Activated naive CD8-positive, alpha-beta T cell treated with anti-CD3 and anti-CD28 coated beads, Interleukin-2, amount 50 U/mL, for 24 hours (primary cell): ENCODE measurements at regions not wholly inside any gene's neighbourhood (a gene's known extent, or its start where the extent isn't known, plus 50 kb on each side); places are given as distances from the start of the nearest gene placed in this dataset.
"Not testable (repeated sequence)": the region's sequence is repeated elsewhere in the genome, so short reads cannot be mapped to it uniquely, and the experiment has no call there.

Experiments used
- ATAC-seq: fragments of 150-1000 bp; cut with Tn5 transposase; one replicate; pipeline ENCODE4 v1.10.0; 2021
- DNase-seq: peaks from one replicate; pipeline ENCODE4 v3.0.0; 2021
- H3K27ac Mint-ChIP-seq: one replicate; pipeline ENCODE4 v1.8.0; 2021; ENCODE audit warnings: mild to moderate bottlenecking, mixed read lengths
- H3K27me3 Mint-ChIP-seq: one replicate; pipeline ENCODE4 v1.8.0; 2021; ENCODE audit warnings: mixed read lengths
- H3K36me3 Mint-ChIP-seq: one replicate; pipeline ENCODE4 v1.8.0; 2021; ENCODE audit warnings: low read depth, mixed read lengths
- H3K4me1 Mint-ChIP-seq: one replicate; pipeline ENCODE4 v1.8.0; 2021; ENCODE audit warnings: mixed read lengths
- H3K4me3 Mint-ChIP-seq: one replicate; pipeline ENCODE4 v1.8.0; 2021; ENCODE audit warnings: mild to moderate bottlenecking, moderate library complexity, mixed read lengths
- H3K9me3 Mint-ChIP-seq: one replicate; pipeline ENCODE4 v1.8.0; 2021; ENCODE audit warnings: mixed read lengths

DNA sequence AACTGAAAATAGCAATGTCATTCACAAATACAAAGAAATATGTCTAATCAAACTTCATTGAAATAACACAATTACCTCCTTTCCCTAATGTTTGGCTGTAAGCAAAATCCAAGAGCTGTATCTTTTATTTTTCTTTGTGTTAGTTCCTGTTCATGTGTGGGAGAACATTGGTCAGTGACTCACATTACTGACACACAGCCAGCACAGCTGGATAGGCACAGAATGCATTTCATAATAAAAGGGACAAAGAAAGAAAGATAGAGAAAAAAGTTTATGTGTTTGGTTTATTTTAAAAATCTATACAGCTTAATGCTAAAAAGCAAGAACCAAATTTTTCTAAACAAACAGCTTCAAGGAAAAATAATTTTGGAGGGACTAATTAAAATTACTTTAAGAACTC, 185.6 kb upstream of the COL3A1 start:
- Mint-ChIP-seq H3K9me3 (peaks cover 7% of the 10 kb centered on the region), H3K27me3 (no peaks in the 10 kb centered on the region), H3K27ac (no peak overlapping the region), H3K36me3 (no peaks in the 10 kb centered on the region), H3K4me1 (no peaks in the 10 kb centered on the region), H3K4me3 (no peak overlapping the region)
- no peak for DNase-seq
- ATAC-seq: no peak

DNA sequence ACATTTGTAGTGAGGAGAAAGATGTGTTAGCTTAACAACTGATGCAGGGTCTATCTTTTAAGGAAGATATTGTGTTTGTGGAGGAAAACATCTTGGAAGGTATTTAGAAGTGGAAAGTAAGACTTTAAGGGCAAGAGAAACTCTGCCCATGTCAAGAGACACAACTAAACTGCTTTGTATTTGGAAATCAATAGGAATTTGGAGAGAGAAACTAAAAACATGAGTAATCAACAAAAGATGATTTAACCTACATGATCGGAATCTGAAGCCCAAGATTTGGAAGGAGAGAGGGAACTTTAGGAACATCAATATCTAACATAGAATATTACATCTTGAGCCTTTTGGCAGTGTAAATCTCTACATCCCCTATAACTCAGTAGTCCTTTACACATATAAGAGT, 184.2 kb upstream of the COL3A1 start:
- Mint-ChIP-seq H3K9me3 (peaks cover 9% of the 10 kb centered on the region), H3K36me3 (no peaks in the 10 kb centered on the region), H3K27me3 (no peaks in the 10 kb centered on the region), H3K4me1 (no peaks in the 10 kb centered on the region), H3K27ac (no peak overlapping the region), H3K4me3 (no peak overlapping the region)
- no peak for ATAC-seq
- no peak for DNase-seq

DNA sequence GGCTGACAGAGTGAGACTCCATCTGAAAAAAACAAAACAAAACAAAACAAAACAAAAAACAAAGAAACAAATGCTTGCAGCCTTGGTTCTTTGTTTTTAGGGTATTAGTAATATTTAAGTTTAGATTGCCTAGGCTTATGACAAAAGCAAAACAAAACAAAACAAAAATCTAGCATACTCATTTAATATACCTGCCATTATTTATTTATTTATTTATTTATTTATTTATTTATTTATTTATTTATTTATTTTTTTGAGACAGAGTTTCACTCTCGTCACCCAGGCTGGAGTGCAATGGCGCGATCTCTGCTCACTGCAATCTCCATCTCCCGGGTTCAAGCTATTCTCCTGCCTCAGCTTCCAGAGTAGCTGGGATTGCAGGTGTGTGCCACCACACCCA, 179.7 kb upstream of the COL3A1 start:
- not testable (repeated sequence) for H3K27ac Mint-ChIP-seq, DNase-seq, H3K4me1 Mint-ChIP-seq, ATAC-seq, H3K27me3 Mint-ChIP-seq, H3K4me3 Mint-ChIP-seq, H3K9me3 Mint-ChIP-seq, H3K36me3 Mint-ChIP-seq

DNA sequence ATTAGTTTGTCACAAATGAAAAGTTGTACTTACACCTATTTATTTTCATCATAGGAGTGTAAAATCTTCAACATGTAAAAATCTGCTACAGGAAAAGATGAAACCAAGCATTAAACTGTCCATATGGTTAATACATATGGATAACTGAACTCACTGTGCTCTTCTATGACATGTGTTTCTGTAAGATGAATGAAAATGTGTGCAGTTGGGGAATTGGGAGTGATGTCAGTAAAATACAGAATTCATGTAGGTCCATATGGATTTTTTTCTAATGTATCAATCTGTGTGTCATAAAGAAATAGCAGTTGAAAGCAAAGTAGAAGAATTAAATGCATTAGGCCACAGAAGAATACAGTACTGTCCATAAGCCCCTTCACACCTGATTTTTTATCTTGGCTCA, 178.4 kb upstream of the COL3A1 start:
- Mint-ChIP-seq H3K27me3 (no peaks in the 10 kb centered on the region), H3K4me1 (no peaks in the 10 kb centered on the region), H3K27ac (no peak overlapping the region), H3K4me3 (no peak overlapping the region), H3K9me3 (peaks cover 6% of the 10 kb centered on the region), H3K36me3 (no peaks in the 10 kb centered on the region)
- DNase-seq (no peak), ATAC-seq (no peak)

DNA sequence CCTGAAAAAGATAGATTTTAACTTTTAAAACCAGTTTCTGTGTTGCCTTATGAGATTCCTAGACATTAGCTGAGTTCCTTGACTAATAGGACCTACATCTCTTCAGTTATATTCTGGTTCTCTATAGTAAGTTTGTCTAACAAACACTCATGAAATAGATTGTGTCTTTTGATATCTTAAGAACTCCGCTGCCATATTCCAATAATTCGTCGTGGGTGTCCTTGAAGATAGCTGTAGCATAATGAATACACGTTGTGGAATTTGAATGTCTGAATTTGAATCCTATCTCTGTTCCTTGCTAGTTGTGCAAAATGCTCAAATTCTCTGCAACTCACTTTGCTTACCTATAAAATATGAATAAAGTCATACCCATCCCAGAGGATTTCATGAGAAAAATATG, 176.8 kb upstream of the COL3A1 start:
- no peak for DNase-seq
- Mint-ChIP-seq H3K36me3 (no peaks in the 10 kb centered on the region), H3K4me1 (no peaks in the 10 kb centered on the region)

DNA sequence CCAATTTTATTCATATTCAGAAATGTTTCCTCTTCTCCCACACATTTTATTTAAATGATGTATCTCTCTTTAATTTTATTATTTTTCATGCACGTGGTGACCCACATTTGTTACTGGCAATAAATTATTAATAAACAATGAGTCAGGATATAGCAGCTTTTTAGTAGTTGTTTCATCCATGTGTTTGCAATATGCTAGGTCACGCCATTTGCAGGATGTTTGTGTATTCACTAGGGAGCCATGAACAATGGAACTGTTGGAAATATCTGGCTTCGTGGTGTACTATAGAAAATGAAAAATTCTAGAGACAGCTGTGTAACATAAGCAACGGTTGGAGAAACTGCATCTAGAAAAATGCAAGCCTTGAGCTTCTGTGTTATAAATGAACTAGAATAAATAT, 176.0 kb upstream of the COL3A1 start:
- no peaks in the 10 kb centered on the region for H3K4me1 Mint-ChIP-seq
- no peaks in the 10 kb centered on the region for H3K36me3 Mint-ChIP-seq
- H3K9me3 Mint-ChIP-seq: peaks cover 13% of the 10 kb centered on the region
- H3K27me3 Mint-ChIP-seq: no peaks in the 10 kb centered on the region
- H3K4me3 Mint-ChIP-seq: no peak overlapping the region
- ATAC-seq (no peak), DNase-seq (no peak)
- no peak overlapping the region for H3K27ac Mint-ChIP-seq

More for the DNA sequence above, 176.8 kb upstream of the COL3A1 start:
- no peak overlapping the region for H3K27ac Mint-ChIP-seq
- ATAC-seq: no peak
- peaks cover 8% of the 10 kb centered on the region for H3K9me3 Mint-ChIP-seq
- no peaks in the 10 kb centered on the region for H3K27me3 Mint-ChIP-seq
- H3K4me3 Mint-ChIP-seq: no peak overlapping the region

DNA sequence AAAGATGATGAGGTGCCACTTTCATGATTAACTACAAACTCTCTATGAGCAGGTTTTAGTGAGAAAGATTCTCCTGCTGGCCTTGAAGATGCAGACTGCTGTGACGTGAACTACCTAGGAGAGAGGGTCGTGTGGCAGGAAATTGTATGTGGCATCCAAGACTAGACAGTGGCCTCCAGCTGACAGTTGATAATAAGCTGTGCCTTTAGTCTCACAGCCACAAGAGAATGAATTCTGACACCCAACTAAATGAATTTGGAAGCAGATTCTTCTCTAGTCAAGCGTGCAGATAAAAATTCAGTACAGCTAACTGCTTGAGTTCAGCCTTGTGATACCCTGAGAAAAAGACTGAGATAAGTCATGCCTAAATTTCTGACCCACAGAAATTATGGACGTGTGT, 169.0 kb upstream of the COL3A1 start:
- Mint-ChIP-seq H3K27ac (no peak overlapping the region), H3K36me3 (no peaks in the 10 kb centered on the region), H3K27me3 (no peaks in the 10 kb centered on the region), H3K4me3 (no peak overlapping the region), H3K9me3 (peaks cover 16% of the 10 kb centered on the region), H3K4me1 (no peaks in the 10 kb centered on the region)
- ATAC-seq: no peak
- DNase-seq: no peak

DNA sequence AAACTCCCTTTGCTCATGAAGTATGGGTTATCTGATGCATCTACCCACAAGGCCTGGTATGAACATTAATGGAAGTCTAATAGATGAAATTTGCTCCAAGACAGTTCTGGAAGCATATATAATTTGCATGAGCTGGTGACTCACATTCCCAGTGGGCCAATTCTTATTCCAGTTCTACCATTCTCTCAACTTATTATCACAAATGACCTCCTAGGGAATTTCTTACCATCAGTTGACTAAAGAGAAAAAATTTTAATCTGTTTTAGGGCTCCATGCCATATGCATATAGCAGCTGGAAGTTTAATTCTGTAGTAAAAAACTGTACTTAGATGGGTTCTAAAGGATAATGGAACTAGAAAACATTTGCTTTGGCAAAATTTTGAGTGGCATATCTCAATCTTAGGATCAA, 165.2 kb upstream of the COL3A1 start:
- Mint-ChIP-seq H3K36me3 (no peaks in the 10 kb centered on the region), H3K4me3 (no peak overlapping the region), H3K9me3 (peaks cover 5% of the 10 kb centered on the region), H3K27me3 (no peaks in the 10 kb centered on the region), H3K27ac (no peak overlapping the region), H3K4me1 (no peaks in the 10 kb centered on the region)
- DNase-seq (no peak), ATAC-seq (no peak)

DNA sequence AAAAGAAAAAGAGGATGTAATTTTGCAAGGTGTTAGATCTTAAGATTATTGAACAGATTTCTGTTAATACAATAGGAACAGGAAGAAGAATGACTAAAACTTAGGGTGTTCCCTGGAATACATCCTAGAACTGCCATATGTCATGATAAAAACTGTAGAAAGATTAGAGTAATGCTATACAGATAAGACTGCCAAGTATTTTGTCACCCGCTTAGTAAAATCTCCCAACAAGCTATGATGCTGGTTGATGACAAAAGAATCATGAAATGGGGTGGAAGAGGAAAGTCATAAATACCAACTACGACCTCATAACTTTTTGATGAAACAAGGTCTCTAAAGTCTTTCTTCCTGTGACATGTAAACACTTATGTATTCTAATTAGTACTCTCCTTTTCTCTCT, 163.6 kb upstream of the COL3A1 start:
- no peak for ATAC-seq
- DNase-seq: no peak
- Mint-ChIP-seq H3K4me3 (no peak overlapping the region), H3K9me3 (no peaks in the 10 kb centered on the region), H3K27me3 (no peaks in the 10 kb centered on the region), H3K4me1 (no peaks in the 10 kb centered on the region), H3K27ac (no peak overlapping the region), H3K36me3 (no peaks in the 10 kb centered on the region)

DNA sequence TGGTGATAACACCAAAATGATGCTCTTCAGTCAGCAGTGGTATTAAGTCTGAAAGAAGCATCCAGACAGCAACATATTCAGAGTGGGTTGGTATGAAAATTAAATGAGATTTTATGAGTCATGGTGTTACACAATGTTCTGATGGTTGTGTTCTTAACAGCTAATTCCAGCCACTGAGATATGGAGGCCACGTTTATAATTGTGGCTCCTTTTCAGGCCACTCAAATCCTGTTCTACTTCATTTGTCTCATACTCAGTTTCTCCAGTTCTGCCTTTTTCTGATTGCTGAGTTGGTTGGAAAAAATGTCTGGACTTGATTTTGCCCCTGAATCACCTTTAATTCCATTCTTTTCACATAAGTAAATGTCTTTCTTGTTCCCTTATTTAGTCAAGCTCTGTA, 162.7 kb upstream of the COL3A1 start:
- Mint-ChIP-seq H3K4me1 (no peaks in the 10 kb centered on the region), H3K9me3 (no peaks in the 10 kb centered on the region), H3K36me3 (no peaks in the 10 kb centered on the region), H3K27me3 (no peaks in the 10 kb centered on the region), H3K27ac (no peak overlapping the region), H3K4me3 (no peak overlapping the region)
- no peak for DNase-seq
- no peak for ATAC-seq

DNA sequence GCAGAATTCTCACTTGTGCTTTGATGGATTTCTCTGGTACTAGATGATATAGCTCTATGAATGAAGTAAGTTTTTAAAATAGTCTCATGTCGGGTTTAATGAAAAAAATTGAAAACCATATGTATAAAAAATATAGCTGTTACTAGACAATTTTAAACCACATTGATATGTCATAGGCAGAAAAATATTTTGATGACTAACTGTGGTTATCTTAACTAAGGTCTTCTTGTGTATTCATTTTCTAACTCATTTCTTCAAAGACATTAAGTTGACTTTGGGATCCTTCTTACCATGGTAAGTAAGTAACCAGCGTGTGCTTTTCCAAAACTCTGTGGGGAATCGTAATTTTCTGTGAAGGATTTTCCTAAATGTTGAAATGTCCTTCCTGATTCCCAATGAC, 160.9 kb upstream of the COL3A1 start:
- Mint-ChIP-seq H3K9me3 (no peaks in the 10 kb centered on the region), H3K27me3 (no peaks in the 10 kb centered on the region), H3K4me3 (no peak overlapping the region), H3K27ac (no peak overlapping the region), H3K4me1 (no peaks in the 10 kb centered on the region), H3K36me3 (no peaks in the 10 kb centered on the region)
- DNase-seq (no peak), ATAC-seq (no peak)

DNA sequence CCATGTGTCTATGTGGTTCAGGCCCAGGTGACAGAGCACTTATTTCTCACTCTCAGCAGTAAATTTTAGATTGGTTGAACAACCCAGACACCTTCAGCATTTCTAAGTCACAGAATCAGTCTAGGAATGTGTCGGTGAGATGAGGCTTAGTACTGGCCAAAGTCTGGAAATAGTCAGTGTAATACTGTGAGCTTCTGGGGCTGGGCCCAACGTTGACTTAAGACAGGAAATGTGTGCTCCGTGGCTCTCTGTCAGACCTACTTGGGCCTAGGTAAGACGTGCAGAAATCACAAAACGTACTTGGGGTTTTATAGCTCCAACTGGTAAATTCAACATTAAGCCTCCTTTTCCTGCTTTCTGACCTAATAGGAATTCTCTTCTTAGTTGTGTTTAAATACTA, 160.3 kb upstream of the COL3A1 start:
- Mint-ChIP-seq H3K27me3 (no peaks in the 10 kb centered on the region), H3K9me3 (no peaks in the 10 kb centered on the region), H3K27ac (no peak overlapping the region), H3K4me1 (no peaks in the 10 kb centered on the region), H3K36me3 (no peaks in the 10 kb centered on the region), H3K4me3 (no peak overlapping the region)
- DNase-seq (no peak), ATAC-seq (no peak)

DNA sequence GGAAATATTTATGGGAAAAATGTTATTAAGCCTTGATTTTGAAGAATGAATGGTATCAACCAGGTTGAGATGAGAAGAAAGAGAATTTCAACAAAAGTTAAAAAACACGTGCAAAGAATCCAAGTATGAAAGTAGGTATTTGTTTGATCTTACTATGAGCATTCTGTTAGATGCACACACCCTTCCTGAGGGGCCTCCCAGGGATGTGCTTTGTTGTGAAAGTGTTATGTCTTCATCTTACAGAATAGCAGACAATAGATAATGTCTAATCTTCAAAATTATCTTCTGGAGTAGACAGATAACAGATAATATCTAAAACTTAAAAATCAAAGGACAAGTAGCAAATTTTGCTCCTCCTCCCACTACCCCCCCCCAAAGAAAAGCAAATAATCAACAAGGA, 155.2 kb upstream of the COL3A1 start:
- Mint-ChIP-seq H3K36me3 (no peaks in the 10 kb centered on the region), H3K4me1 (no peaks in the 10 kb centered on the region), H3K9me3 (peaks cover 6% of the 10 kb centered on the region), H3K27ac (no peak overlapping the region), H3K4me3 (no peak overlapping the region), H3K27me3 (no peaks in the 10 kb centered on the region)
- DNase-seq (no peak), ATAC-seq (no peak)

DNA sequence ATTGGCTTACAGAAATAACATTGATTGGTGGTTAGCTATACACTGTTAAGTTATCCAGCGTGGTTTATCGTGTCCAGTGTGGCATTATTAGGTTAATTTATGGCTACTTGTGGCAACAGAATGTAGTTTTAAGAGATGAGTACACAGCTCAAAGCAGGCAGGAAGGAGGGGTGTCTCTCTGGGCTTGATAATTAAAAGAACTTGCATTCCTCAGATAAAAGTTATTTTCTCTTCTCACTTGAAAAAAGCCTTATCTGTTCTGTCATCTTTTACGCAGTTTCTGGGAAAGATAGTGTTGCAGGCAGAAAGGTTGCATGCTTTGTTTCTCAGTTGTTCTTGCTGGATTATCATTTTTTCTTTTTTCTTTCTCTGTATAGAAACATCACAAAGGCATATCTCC, 154.4 kb upstream of the COL3A1 start:
- DNase-seq (no peak), ATAC-seq (no peak)
- Mint-ChIP-seq H3K27ac (no peak overlapping the region), H3K36me3 (no peaks in the 10 kb centered on the region), H3K4me3 (no peak overlapping the region), H3K9me3 (peaks cover 10% of the 10 kb centered on the region), H3K27me3 (no peaks in the 10 kb centered on the region), H3K4me1 (no peaks in the 10 kb centered on the region)

DNA sequence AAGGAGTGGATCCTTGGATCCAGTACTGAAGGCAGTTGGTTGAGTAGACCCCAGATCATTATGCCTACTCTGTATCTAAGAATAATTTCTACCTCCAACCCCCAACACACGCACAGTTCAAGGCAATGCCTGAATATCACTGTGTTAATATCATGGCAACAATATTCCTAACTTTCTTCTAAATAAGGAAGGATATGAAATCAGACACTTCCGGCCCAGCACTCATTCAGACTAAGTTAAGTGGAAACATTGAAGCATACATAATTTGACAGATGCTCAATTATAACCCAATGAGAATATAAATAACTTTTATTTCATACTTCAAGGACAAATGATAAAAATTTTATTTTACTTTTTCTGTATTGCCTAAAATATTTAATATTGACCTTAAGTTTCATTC, 153.6 kb upstream of the COL3A1 start:
- no peaks in the 10 kb centered on the region for H3K36me3 Mint-ChIP-seq
- no peak for DNase-seq
- H3K27me3 Mint-ChIP-seq: no peaks in the 10 kb centered on the region
- no peak overlapping the region for H3K4me3 Mint-ChIP-seq
- ATAC-seq: no peak
- no peaks in the 10 kb centered on the region for H3K4me1 Mint-ChIP-seq
- no peak overlapping the region for H3K27ac Mint-ChIP-seq
- H3K9me3 Mint-ChIP-seq: peaks cover 10% of the 10 kb centered on the region

DNA sequence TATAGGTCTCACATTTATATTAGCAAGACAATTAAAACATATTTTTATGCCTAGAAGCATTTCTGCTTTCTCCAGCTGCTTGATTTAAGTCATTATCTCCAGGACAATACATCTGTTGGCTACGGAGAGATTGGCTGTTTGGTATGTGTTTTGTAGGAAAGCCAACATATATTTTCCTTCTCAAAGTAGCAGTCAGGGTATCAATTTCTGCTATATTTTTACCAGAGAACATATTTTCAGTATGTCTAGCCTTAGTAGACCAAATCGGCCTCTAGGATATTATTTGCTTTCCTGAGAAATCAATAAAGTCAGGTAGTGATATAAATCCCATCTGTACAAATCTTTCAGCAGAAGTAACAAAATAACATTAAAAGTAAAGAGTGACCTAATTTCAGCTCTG, 150.0 kb upstream of the COL3A1 start:
- H3K4me1 Mint-ChIP-seq: no peaks in the 10 kb centered on the region
- H3K9me3 Mint-ChIP-seq: peaks cover 10% of the 10 kb centered on the region
- H3K27ac Mint-ChIP-seq: no peak overlapping the region

More for the DNA sequence above, 150.0 kb upstream of the COL3A1 start:
- Mint-ChIP-seq H3K4me3 (no peak overlapping the region), H3K27me3 (no peaks in the 10 kb centered on the region), H3K36me3 (no peaks in the 10 kb centered on the region)
- DNase-seq (no peak), ATAC-seq (no peak)
